HepG2 (cell line): ENCODE measurements at regions not wholly inside any gene's neighbourhood (a gene's known extent, or its start where the extent isn't known, plus 50 kb on each side); places are given as distances from the start of the nearest gene placed in this dataset.

Experiments
- CEBPB ChIP-seq: IDR thresholded peaks from 2 replicates; pipeline ENCODE4 v1.6.1; 2011; ENCODE audit warnings: low read depth, low read length, improper control_type of control experiment, borderline replicate concordance
- POLR2A ChIP-seq, 2 experiments: IDR thresholded peaks; 2 replicates each; pipeline ENCODE4 v1.6.1; 2011; ENCODE audit warnings: low read depth in 2 of 2, low read length in 2 of 2, mild to moderate bottlenecking in 1 of 2, moderate library complexity in 1 of 2; ENCODE audit not compliant: insufficient read depth in 1 of 2
- SP1 ChIP-seq, 2 experiments: fragments of 450-650 bp in 1 of 2; sonication (generic) in 1 of 2; formaldehyde crosslinking in 1 of 2; IDR thresholded peaks; 2 replicates each; pipeline versions ENCODE4 v1.4.0 to v1.6.1; 2016 to 2020; ENCODE audit warnings: missing genetic modification reagents in 1 of 2
- TF ChIP-seq, protein P1 (sequence below): sonication (generic); formaldehyde crosslinking; IDR thresholded peaks from 2 replicates; pipeline ENCODE4 v1.5.0; 2020; ENCODE audit warnings: mild to moderate bottlenecking, missing genetic modification reagents, moderate library complexity

- TF ChIP-seq, protein P1, sequence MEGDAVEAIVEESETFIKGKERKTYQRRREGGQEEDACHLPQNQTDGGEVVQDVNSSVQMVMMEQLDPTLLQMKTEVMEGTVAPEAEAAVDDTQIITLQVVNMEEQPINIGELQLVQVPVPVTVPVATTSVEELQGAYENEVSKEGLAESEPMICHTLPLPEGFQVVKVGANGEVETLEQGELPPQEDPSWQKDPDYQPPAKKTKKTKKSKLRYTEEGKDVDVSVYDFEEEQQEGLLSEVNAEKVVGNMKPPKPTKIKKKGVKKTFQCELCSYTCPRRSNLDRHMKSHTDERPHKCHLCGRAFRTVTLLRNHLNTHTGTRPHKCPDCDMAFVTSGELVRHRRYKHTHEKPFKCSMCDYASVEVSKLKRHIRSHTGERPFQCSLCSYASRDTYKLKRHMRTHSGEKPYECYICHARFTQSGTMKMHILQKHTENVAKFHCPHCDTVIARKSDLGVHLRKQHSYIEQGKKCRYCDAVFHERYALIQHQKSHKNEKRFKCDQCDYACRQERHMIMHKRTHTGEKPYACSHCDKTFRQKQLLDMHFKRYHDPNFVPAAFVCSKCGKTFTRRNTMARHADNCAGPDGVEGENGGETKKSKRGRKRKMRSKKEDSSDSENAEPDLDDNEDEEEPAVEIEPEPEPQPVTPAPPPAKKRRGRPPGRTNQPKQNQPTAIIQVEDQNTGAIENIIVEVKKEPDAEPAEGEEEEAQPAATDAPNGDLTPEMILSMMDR (CRISPR knock-in tag), result no peak
- TF ChIP-seq CEBPB (no peak), SP1 (IDR thresholded peaks at IDR 0.05) (no peak), SP1 (CRISPR knock-in tag; IDR thresholded peaks at IDR 0.05) (no peak), POLR2A (IDR thresholded peaks at IDR 0.05; ENCODE audit: insufficient read depth in 1 of 2, low read depth in 2 of 2, low read length in 2 of 2) (no peak)
Observed at GRCh38 chr6:875012-875411, 182.1 kb upstream of the EXOC2 start.
